Esophagus muscularis mucosa (tissue), 4 donors: ENCODE measurements at regions not wholly inside any gene's neighbourhood (a gene's known extent, or its start where the extent isn't known, plus 50 kb on each side); places are given as distances from the start of the nearest gene placed in this dataset.
"Not testable (repeated sequence)": the region's sequence is repeated elsewhere in the genome, so short reads cannot be mapped to it uniquely, and the experiment has no call there.

Experiments used
- CTCF ChIP-seq, 3 experiments: fragments of 200-600 bp in 2 of 3; fragments of 450-650 bp in 1 of 3; sonication (generic) in 2 of 3; IDR thresholded peaks; one replicate each; pipeline ENCODE4 v1.5.1; 2017 to 2019; ENCODE audit warnings: antibody characterized with exemption in 3 of 3, mild to moderate bottlenecking in 2 of 3, moderate library complexity in 1 of 3
- EP300 ChIP-seq: sonication (generic); formaldehyde crosslinking; IDR thresholded peaks from one replicate; pipeline ENCODE4 v1.6.1; 2017; ENCODE audit warnings: antibody characterized with exemption
- POLR2A ChIP-seq: fragments of 450-650 bp; IDR thresholded peaks from one replicate; pipeline ENCODE4 v1.6.1; 2017; ENCODE audit warnings: antibody characterized with exemption, moderate library complexity, mild to moderate bottlenecking, low read depth
- POLR2AphosphoS5 ChIP-seq, 2 donors: sonication (generic); formaldehyde crosslinking; IDR thresholded peaks; one replicate each; pipeline ENCODE4 v1.6.1; 2017; ENCODE audit warnings: antibody characterized with exemption in 2 of 2

- TF ChIP-seq CTCF (IDR thresholded peaks at IDR 0.05); EP300; POLR2A; POLR2AphosphoS5 (IDR thresholded peaks at IDR 0.05): not testable (repeated sequence)
Measured at GRCh38 chr6:58007334-58008000, 690.0 kb downstream of the PRIM2 start.
